IPS-15b (cell line): ENCODE measurements at regions not wholly inside any gene's neighbourhood (a gene's known extent, or its start where the extent isn't known, plus 50 kb on each side); places are given as distances from the start of the nearest gene placed in this dataset.

Experiments used
- H3K27me3 ChIP-seq: one replicate; pipeline ENCODE4 v1.6.1; 2013; ENCODE audit warnings: low read length; ENCODE audit not compliant: control insufficient read depth, insufficient read depth
- H3K36me3 ChIP-seq: one replicate; pipeline ENCODE4 v1.6.1; 2013; ENCODE audit warnings: low read length; ENCODE audit not compliant: control insufficient read depth, insufficient read depth
- H3K4me1 ChIP-seq: one replicate; pipeline ENCODE4 v1.6.1; 2013; ENCODE audit warnings: mild to moderate bottlenecking, low read length; ENCODE audit not compliant: control insufficient read depth, insufficient read depth
- H3K4me3 ChIP-seq: one replicate; pipeline ENCODE4 v1.5.1; 2013; ENCODE audit warnings: low read depth, low read length
- H3K9ac ChIP-seq: one replicate; pipeline ENCODE4 v1.6.1; 2013; ENCODE audit warnings: low read depth, mild to moderate bottlenecking, low read length
- H3K9me3 ChIP-seq: one replicate; pipeline ENCODE4 v1.6.1; 2013; ENCODE audit warnings: mild to moderate bottlenecking, low read length; ENCODE audit not compliant: control insufficient read depth, insufficient read depth

GRCh38 chr4:18935659-18936345, 914.2 kb upstream of the LCORL start:
- no peaks in the 10 kb centered on the region for H3K4me1 ChIP-seq
- no peaks in the 10 kb centered on the region for H3K36me3 ChIP-seq
- H3K9me3 ChIP-seq, result no peaks in the 10 kb centered on the region
- H3K27me3 ChIP-seq, result no peaks in the 10 kb centered on the region
- H3K9ac ChIP-seq, result no peak overlapping the region
- H3K4me3 ChIP-seq, result no peak overlapping the region

GRCh38 chr4:18934197-18934596, 912.6 kb upstream of the LCORL start:
- H3K9me3 ChIP-seq, result no peaks in the 10 kb centered on the region
- H3K36me3 ChIP-seq, result no peaks in the 10 kb centered on the region
- H3K4me3 ChIP-seq, result no peak overlapping the region
- no peak overlapping the region for H3K9ac ChIP-seq
- no peaks in the 10 kb centered on the region for H3K4me1 ChIP-seq
- H3K27me3 ChIP-seq, result no peaks in the 10 kb centered on the region

GRCh38 chr4:18932730-18933339, 911.3 kb upstream of the LCORL start:
- no peaks in the 10 kb centered on the region for H3K36me3 ChIP-seq
- H3K4me1 ChIP-seq, result no peaks in the 10 kb centered on the region
- H3K9me3 ChIP-seq, result no peaks in the 10 kb centered on the region
- H3K27me3 ChIP-seq, result no peaks in the 10 kb centered on the region
- no peak overlapping the region for H3K4me3 ChIP-seq
- no peak overlapping the region for H3K9ac ChIP-seq

GRCh38 chr4:18931643-18932377, 910.3 kb upstream of the LCORL start:
- H3K9me3 ChIP-seq, result no peaks in the 10 kb centered on the region
- no peak overlapping the region for H3K9ac ChIP-seq
- H3K4me1 ChIP-seq, result no peaks in the 10 kb centered on the region
- H3K4me3 ChIP-seq, result no peak overlapping the region
- no peaks in the 10 kb centered on the region for H3K27me3 ChIP-seq
- no peaks in the 10 kb centered on the region for H3K36me3 ChIP-seq

- no peaks in the 10 kb centered on the region for H3K4me1 ChIP-seq
- no peak overlapping the region for H3K4me3 ChIP-seq
- H3K9me3 ChIP-seq, result no peaks in the 10 kb centered on the region
- H3K27me3 ChIP-seq, result no peaks in the 10 kb centered on the region
- H3K9ac ChIP-seq, result no peak overlapping the region
- no peaks in the 10 kb centered on the region for H3K36me3 ChIP-seq
These were observed 908.9 kb upstream of the LCORL start for GRCh38 chr4:18930487-18930886.

- Histone ChIP-seq H3K36me3 (no peaks in the 10 kb centered on the region), H3K9me3 (no peaks in the 10 kb centered on the region), H3K9ac (no peak overlapping the region), H3K27me3 (no peaks in the 10 kb centered on the region), H3K4me3 (no peak overlapping the region), H3K4me1 (no peaks in the 10 kb centered on the region)
These were observed 902.1 kb upstream of the LCORL start for GRCh38 chr4:18923496-18924161.

GRCh38 chr4:18917689-18918088, 896.1 kb upstream of the LCORL start:
- Histone ChIP-seq H3K9me3 (no peaks in the 10 kb centered on the region), H3K27me3 (no peaks in the 10 kb centered on the region), H3K9ac (no peak overlapping the region), H3K36me3 (no peaks in the 10 kb centered on the region), H3K4me1 (no peaks in the 10 kb centered on the region), H3K4me3 (no peak overlapping the region)

GRCh38 chr4:18914182-18914581, 892.6 kb upstream of the LCORL start:
- H3K27me3 ChIP-seq, result no peaks in the 10 kb centered on the region
- H3K36me3 ChIP-seq, result no peaks in the 10 kb centered on the region
- no peak overlapping the region for H3K9ac ChIP-seq
- no peak overlapping the region for H3K4me3 ChIP-seq
- H3K4me1 ChIP-seq, result no peaks in the 10 kb centered on the region
- H3K9me3 ChIP-seq, result no peaks in the 10 kb centered on the region

GRCh38 chr4:18894928-18895327, 873.4 kb upstream of the LCORL start:
- H3K9me3 ChIP-seq, result no peaks in the 10 kb centered on the region
- H3K9ac ChIP-seq, result no peak overlapping the region

GRCh38 chr4:18882468-18882867, 860.9 kb upstream of the LCORL start:
- Histone ChIP-seq H3K9me3 (no peaks in the 10 kb centered on the region), H3K4me3 (no peak overlapping the region), H3K27me3 (no peaks in the 10 kb centered on the region), H3K4me1 (no peaks in the 10 kb centered on the region), H3K9ac (no peak overlapping the region), H3K36me3 (no peaks in the 10 kb centered on the region)

More at GRCh38 chr4:18894928-18895327, 873.4 kb upstream of the LCORL start:
- Histone ChIP-seq H3K4me3 (no peak overlapping the region), H3K27me3 (no peaks in the 10 kb centered on the region), H3K4me1 (no peaks in the 10 kb centered on the region), H3K36me3 (no peaks in the 10 kb centered on the region)

- Histone ChIP-seq H3K4me3 (no peak overlapping the region), H3K4me1 (no peaks in the 10 kb centered on the region), H3K27me3 (no peaks in the 10 kb centered on the region), H3K9ac (no peak overlapping the region), H3K36me3 (no peaks in the 10 kb centered on the region), H3K9me3 (no peaks in the 10 kb centered on the region)
These were observed 860.0 kb upstream of the LCORL start for GRCh38 chr4:18881556-18881955.
